ENCODE measurements at regions not wholly inside any gene's neighbourhood (a gene's known extent, or its start where the extent isn't known, plus 50 kb on each side); places are given as distances from the start of the nearest gene placed in this dataset.

DNA sequence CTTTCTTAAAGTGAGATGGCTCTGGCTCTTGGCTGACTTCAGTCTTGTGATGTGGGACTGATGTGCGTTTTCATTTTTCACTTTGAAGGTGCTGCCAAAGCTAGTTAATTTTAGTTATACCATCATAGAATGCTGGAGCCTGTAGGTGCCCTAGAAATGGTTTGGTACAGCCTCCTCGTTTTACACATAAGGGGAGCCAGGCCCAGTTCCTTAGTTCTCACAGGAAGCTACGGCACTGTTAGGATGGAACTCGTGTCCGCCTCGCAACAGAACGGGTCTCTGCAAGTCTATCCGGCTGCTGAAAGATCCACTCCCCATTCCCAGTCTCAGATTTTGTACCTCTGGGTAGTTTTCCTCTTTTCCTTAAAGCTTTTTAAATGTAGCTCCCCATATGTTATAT is 173.2 kb upstream of the PRPS1L1 start:
- intact Hi-C loops (cut with micrococcal nuclease), result no loop called here

DNA sequence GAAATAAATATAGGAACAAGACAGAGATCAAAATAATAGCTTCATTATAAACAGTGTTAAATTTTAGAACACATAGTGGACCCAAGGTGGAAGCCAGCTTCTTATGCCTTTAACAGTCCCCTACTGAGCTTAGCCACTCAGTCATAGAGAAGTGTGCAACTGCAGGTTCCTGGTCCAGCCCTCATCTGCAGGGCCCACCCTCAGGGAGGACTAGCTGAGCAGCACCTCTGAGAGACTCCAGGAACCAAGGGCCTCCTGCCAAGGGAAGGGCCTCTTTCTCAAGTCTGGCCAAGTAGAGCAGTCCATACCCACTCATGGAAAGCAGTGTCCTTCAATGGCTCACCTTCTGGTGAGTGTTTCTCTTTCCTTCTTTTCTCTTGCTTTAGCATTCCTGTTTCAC is 173.7 kb upstream of the PRPS1L1 start:
- intact Hi-C loops (cut with micrococcal nuclease), result no loop called here

DNA sequence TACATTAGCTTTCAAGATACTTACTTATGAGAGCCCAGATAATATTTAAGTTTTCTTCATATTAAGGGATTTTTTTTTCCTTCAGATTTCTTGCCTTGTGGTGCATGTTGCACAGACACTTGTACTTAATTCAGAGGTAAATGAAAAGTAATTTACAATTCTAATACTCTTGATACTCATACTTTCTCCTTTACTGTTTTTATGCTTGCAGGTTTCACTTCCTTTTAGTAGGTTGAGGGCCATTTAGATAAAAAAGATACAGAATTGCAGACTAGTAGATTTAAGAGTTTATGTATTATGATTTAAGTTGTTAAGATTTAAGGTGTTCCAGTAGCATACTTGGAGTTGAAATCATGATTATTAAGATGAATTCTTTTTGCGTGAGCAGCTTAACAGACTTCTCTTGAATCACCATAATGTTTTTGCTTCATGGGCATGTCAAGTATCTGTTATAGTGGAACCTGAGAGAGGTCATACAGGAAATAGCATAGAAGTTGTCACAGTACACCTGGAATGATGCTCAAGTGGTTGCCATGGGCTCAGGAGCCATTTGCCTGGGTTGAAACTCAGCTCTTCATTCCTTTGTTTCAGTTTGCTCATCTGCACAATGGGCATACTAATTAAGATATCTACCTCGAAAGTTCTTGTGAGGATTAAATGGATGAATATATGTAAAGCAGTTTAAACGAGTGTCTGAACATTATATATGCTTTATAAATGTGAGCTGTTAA is 174.8 kb upstream of the PRPS1L1 start:
- intact Hi-C loops (cut with micrococcal nuclease), result loop anchor here (2.0 kb wide), 1 partner anchor 16 kb away; no protein-coding TSS in a partner anchor

DNA sequence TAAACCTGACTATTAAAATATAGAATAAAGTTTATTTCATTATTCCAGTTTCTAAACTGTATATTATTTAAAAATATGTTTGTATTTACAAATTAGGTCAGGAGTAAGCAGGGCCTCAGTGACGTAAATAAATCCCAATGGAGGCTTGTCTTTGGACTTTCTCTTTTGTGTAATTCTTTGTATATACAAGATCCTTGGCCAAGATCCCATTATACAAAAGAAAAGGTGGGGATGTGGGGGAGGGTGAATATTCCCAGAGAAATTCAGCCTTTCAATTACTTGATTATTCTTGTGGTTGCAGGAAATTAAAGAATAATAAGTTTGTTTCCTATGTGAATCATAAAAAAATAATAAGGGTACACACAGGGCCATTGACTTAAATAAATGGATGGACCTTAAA is 178.7 kb upstream of the PRPS1L1 start:
- intact Hi-C loops (cut with micrococcal nuclease), result no loop called here

DNA sequence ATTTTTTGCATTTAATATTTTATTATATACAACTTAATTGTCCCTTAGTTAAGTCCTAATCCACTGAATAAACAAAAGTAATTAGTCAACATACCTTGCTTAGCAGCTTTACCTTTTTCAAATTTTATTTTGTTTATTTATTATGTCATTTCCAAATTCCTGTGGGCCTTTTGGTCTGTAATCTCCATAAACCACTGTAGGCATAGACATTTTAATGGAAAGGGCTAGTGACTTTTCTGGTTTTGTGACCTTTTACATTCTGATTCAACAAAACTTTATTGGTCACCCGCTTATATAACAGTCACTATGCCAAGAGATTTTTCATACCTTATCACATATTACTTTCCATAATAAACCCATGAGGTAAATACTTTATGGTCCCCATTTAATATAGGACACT is 181.3 kb upstream of the PRPS1L1 start:
- intact Hi-C loops (cut with micrococcal nuclease), result no loop called here

DNA sequence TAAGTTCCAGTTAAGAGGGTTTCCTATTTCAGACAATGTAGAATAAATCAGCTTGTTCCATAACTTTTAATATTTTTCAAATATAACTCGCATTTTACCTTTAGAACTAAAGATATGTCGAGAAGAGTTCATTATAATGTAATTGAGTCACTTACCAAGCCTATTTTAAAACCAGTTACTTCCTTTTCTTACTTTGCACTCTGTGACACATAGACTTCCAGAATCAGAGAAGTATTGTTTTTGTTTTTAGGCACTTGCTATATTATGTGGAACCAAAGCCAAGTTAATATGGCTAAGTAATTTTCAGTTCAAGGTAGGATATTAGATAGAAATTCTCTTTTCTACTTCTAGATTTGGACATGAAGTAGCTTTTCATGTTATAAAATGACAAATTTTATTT is 182.7 kb upstream of the PRPS1L1 start:
- intact Hi-C loops (cut with micrococcal nuclease), result no loop called here

DNA sequence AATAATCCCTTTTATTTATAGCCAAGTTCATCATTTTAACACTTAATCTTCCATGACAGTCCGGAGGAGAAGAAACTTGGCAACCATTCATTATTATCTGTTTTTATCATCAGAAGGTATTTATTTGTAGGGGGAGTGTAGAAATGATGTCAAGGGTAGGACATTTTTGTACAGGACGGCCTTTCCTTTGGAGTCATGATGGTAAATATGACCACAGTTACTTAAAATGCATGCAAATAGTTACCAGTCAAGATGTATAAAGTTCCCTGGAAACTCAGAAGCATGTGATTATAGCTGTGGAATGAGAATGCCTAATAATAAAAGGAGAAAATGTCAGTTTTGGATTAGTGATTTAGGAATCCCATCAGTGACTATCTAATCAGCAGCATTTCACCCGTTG is 183.1 kb upstream of the PRPS1L1 start:
- intact Hi-C loops (cut with micrococcal nuclease), result no loop called here

DNA sequence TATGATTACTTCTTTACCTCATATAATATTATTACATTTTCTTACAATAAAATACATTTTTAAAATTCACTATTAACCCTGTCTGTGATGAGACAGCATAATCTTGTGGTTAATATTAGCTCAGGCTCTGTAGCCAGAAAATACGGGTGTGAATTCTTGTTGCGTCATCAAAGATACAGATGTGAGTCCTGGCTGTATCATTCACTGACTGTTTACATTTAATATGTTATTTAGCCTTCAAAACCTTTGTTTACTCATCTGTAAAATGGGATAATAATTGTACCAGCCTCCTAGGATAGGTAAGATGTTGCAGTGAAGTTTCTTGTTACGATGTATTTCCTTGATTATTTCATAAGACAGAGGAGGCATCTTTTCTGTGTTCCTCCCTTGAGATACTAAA is 184.7 kb upstream of the PRPS1L1 start:
- intact Hi-C loops (cut with micrococcal nuclease), result no loop called here

DNA sequence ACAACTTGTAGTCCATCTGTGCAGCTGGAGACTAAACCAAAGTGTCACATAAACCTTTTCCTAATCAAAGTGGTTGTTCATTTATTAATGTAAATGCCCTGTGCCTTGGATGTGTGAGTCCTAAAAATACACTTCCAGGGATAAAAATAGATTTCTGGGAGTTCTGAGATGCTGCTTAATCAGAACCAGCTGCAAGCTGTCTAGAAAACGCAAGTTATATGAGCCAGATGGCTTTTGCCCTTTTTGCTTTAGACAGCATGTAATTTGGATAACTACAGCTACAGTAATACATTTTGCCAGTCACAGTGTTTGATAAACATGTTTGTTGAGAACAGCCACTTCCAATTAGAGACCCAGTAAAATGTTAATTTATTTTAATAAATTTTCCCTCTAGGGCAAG is 185.1 kb upstream of the PRPS1L1 start:
- intact Hi-C loops (cut with micrococcal nuclease), result no loop called here

DNA sequence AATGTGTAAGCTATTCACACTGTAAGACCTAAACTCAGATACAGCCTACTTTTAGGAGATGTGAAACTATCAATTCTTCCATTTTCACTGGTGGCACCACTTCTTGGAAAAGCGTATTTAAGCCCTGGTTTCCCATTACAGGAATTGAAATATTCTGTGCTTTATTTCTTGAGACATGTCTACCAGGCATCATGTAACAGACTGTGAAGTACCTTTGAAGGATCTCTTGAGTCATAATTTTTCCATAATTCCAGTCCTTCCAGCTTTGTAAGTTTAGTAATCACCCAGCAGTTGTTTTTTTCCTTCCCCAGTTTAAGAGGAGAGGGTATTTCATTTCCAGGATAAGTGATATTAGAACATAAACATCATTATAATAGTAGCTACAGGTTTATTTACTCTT is 186.0 kb upstream of the PRPS1L1 start:
- intact Hi-C loops (cut with micrococcal nuclease), result no loop called here

DNA sequence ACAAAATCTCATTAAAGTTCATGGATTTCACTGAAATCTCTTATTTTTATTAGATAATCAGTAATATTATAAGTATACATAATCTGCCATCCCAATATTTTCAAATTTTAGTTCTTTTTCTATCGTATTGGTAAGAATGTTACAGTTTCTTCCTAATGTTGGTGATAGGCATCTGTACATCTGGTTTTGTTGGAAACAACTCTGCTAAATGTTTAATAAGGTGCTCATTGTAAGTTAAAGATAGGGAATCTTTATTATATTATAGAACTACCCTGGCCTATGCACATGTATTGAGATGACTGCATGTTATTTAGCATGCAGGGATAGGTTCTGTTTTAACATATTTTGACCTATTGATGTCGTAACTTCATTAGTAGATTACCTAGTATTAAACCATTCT is 188.6 kb upstream of the PRPS1L1 start:
- intact Hi-C loops (cut with micrococcal nuclease), result no loop called here

DNA sequence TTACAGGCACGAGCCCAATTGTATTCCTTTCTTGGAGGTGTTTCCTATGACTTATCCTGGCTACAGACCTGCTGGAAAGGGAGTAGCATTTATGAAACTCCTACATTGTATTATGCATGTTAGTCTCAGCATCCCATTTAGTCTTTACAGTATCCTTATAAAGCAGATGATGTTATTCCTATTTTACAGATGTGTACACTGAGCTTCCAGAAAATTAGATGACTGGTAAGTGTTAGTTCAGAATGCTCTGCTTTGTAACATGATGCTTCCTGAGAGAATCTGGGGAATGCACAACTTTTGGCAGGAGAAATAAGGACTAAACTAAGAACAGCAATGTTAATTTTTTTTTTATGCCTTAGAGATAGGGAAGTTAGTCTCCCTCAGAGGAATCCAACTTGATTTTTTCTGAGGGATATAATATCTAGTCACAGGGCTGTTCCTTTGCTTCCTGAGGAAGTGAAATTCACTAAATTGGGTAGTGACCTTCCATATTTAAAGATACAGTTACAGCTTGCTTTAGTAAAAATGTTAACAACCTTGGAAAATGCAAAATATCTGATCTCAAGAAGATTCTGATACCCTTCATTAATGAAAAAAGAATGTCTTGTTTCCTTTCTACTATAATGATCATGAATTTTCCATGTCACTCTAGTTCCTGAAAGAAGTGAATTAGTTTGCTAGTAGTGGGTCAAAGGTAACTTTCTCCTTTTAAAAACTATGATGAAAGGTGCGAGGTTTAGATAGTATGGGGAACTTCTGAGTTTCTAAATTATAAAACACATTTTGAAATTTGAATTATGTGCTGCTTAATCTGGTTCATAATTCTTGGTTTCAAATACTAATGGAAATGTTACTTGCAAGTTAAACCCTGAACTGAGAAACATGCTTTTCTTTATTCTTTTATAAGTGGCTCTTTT is 194.0 kb upstream of the PRPS1L1 start:
- intact Hi-C loops (cut with micrococcal nuclease), result no loop called here

DNA sequence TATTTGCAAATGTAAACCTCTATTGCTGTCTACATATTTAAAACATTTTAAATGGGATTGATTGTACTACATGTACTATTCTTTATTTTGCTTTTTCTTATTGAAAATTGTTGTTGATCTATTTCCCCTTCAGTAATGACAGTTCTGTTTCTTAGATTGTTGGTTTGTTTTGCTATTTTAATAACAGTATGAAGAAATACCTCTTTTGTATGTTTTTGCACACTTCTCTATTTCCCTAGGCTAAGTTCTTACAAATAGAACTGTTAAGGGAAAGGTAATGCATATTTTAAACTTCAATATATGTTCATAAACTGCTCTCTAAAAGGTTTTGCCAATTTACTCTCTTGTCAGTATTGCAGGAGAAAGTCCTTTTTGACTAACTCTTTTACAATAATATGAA is 195.0 kb upstream of the PRPS1L1 start:
- intact Hi-C loops (cut with micrococcal nuclease), result no loop called here

DNA sequence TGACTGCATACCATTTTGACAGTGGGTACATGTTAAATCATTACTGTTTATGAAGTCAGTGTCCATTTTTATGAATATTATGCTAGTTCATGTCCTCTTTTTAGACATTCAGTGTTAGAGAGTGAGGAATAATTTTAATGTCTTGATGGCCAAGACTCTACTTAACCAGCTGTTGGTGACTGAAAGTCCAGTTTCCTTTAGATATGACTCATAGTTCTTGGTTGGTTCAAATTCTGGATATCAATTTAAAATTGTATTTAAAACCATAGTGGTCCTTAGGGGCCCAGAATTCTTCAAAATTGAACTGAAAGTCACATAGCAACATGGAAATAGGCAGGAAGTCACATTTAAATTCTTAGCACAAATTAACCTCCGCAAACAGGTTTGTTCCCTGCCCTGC is 196.5 kb upstream of the PRPS1L1 start:
- intact Hi-C loops (cut with micrococcal nuclease), result no loop called here

DNA sequence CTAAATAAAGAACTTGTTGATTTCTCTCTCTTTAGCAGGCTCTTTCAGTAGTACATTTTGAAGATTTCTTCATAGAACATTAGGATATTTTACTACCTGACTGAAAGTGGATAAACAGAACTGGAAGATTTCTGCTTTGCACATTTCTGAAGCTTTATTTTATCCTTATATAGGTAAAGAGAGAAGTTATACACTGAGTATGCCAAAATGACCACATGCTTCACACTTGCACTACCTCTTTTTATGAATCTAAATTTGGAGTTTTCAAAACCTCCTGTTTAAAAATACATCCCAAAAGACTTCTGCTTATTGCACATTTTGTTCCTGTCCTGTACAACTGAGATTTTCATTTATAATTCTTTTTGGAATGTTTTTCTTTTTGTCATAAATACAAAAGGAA is 197.4 kb upstream of the PRPS1L1 start:
- intact Hi-C loops (cut with micrococcal nuclease), result no loop called here

DNA sequence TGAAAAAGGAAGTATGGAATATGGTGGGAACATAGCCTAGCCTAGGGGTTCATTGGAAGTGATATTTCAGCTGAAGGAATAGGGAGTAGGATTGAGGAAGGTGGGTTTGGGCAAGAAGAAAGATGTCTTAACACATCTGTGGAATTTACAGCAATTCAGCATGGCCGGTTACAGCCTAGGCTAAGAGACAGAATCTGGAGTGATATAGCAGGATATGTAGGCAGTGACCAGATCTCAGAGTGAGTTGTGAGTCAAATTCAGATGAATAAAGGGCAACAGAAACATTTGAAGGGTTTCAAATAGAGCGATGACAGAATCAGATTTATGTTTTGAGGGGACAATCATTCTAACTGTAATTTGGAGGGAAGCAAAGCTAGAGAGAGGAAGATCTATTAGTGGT is 199.0 kb upstream of the PRPS1L1 start:
- intact Hi-C loops (cut with micrococcal nuclease), result no loop called here

DNA sequence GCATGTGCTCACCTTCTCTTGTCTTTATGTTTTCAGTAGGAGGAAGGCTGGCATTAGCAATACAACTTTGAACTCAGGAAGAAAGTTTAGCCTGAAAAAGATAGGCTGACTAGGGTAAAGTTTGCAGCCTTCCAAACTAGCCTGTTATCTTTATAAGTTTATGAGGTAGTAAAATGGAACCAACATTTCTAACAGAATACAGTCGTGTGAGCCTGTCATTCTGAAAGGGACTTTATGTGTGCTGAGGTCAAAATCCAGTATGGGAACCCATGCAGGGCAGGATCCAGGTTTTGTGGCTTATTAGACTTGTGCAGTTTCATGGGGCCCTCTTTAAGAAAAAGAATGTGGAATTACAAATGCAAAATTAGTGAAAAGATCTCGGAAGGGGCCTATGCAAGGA is 201.0 kb upstream of the PRPS1L1 start:
- intact Hi-C loops (cut with micrococcal nuclease), result no loop called here

DNA sequence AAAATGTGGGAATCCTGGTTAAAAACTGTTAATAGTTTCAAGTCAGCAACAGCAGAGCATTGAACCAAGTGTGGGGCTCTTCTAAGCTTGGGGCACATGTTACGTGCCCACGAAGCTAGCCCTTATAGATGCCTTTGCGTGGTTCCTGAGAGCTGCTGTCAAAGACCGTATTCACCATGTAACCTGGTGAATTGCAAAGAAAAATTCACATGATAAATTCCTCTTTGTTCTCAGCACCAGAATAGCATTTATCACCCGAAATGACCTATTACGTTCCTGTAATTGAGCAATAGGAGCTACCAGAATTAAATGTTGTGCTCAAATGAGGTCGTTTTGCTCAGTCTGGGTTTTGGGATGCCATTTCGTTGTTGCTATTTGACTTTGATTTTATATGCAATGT is 202.6 kb upstream of the PRPS1L1 start:
- intact Hi-C loops (cut with micrococcal nuclease), result no loop called here

DNA sequence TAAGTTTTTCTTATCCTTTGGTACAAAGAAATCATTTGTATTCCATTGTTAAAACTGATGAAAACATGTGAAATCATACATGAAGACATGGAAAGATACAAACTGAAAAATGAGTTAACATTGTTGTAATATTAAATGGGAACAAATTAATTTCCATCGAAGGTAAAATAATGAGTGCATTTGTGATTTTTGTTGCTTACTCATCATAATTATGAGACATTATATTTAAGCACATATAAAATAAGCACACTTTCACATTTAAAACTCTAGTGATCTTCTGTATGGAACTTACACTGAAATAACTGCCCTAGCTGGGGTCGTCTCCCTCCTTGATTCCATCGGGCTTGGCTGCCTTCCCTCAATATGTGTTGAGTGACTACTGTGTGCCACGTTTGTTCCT is 204.2 kb upstream of the PRPS1L1 start:
- intact Hi-C loops (cut with micrococcal nuclease), result no loop called here

DNA sequence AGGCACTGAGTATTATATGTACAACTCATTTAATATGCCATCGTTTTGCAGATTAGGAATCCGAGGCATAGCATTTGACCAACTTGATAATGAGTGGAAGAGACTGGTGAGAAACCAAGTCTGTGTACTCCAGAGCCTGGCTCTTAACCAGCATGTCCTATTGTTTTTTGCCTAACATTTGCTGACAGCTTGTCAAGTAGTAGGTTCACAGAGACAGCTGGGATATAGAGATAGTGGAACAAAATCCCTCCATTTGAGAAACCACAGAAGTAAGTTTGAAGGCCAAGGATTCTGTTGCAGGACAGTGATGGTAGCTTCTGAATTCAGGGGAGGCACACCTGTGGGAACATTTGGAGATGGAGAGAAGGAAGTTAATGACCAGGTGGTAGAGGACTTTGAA is 206.9 kb upstream of the PRPS1L1 start:
- intact Hi-C loops (cut with micrococcal nuclease), result no loop called here

DNA sequence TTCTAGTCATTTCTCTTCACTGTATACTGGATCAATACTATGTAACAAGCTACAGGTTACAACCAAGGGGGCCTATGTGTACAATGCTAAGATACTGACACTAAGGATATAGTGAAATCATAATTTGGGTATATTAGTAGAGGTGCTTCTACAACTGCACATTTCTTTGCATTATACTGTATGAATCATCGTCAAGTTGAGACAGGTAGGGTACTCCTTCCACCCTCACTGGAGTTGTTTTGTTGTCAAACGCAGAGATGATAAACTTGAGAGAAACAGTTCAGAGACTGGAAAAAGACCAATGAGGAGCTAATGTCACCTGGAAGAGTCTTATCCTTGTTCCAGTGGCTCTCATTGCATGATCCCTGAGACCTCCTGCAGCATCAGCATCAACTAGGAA is 208.2 kb upstream of the PRPS1L1 start:
- intact Hi-C loops (cut with micrococcal nuclease), result no loop called here

DNA sequence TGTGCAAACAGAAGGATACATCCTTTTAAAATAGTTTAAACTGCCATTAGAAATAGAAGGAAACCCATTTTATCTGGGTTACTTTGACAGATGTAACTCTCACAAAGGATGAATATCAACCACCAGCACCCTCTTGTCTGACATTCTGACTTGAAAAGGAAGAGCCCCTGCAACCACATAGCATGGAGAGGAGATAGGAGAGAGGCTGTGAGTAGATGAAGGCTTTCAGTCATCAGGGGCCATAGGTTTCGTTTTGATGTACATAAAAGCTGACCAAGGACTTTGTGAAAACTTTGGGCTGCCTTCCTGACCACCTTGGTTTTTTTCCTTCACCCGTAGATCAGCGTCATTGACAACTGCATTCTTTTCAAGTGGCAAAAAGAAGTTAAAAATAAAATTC is 211.6 kb upstream of the PRPS1L1 start:
- intact Hi-C loops (cut with micrococcal nuclease), result no loop called here

Data from T-helper 2 cell treated with Interferon-gamma antibody and Interleukin-4, amounts not matched to agents 100 ng/mL and 5 ng/mL, for 36 hours (primary cell).